HPDE6-E6E7 (cell line): ENCODE measurements at regions not wholly inside any gene's neighbourhood (a gene's known extent, or its start where the extent isn't known, plus 50 kb on each side); places are given as distances from the start of the nearest gene placed in this dataset.

Experiments used
- DNase-seq: peaks from one replicate; pipeline ENCODE4 v3.0.0; 2011; ENCODE audit warnings: missing footprints; ENCODE audit errors: extremely low spot score

GRCh38 chr9:135239100-135239768 lies 151.8 kb downstream of the OLFM1 start:
- DNase-seq, result no peak

- DNase-seq, result no peak
Observed at GRCh38 chr9:135239769-135240141, 152.3 kb downstream of the OLFM1 start.

- DNase-seq, result no peak
Observed at GRCh38 chr9:135240222-135240621, 152.8 kb downstream of the OLFM1 start.

DNA sequence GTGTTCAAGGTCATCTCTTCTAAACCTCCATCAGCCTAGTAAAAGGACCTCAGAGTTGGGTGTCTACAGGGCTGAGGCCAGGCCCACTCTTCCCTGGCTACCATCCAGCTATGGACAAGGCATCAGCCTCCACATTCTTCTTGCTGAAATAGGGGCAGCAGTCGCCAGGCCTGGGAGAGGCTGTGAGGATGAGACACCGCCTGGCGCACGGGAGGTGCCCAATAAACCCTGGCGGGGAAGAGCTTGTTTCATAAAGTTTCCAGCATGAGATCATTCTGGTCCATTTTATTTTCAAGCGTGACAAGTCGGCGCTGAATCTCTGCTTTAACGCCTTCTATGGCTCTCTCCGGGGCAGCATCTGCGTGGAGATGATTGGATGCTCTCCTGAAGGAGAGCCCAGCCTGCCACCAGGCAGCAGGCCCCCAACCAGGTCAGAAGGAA lies 153.4 kb downstream of the OLFM1 start:
- DNase-seq, result no peak

GRCh38 chr9:135241381-135242048 lies 154.0 kb downstream of the OLFM1 start:
- DNase-seq, result no peak

DNA sequence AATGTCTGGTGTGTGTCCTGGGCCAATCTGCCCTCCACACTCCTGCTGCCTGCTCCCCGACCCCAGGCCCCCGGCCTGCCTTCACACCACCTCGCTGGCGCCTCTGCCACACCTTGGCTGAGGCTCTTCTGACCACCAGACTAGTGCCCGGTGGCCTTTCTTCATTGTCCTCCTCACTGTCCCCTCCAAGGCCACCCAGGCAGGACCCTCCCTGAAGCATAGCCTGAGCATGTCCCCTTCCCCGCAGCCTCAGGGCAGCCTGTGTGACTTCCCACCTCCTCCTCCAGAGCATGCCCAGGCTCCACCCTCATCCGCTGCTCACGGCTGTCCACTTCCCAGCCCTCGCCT lies 154.6 kb downstream of the OLFM1 start:
- no peak for DNase-seq

DNA sequence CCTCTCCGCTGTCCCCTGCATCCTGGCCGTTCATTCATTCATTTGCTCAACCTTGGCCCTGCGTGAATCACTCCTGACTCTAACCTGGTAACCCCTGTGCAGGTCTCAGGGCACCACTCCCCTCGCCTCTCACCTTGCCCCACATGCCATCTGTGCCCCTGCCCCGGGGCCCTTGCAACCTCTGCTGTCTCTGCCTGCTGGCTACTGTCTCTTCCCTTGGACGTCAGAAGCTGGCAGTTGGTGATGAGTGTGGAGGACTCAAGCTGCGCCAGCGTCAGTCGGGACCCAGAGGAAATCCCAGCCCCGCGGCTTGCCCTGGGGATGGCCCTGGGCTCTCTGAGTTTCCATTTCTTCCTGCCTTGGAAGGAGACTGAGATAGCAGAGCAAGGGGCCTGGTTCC lies 154.9 kb downstream of the OLFM1 start:
- no peak for DNase-seq

DNA sequence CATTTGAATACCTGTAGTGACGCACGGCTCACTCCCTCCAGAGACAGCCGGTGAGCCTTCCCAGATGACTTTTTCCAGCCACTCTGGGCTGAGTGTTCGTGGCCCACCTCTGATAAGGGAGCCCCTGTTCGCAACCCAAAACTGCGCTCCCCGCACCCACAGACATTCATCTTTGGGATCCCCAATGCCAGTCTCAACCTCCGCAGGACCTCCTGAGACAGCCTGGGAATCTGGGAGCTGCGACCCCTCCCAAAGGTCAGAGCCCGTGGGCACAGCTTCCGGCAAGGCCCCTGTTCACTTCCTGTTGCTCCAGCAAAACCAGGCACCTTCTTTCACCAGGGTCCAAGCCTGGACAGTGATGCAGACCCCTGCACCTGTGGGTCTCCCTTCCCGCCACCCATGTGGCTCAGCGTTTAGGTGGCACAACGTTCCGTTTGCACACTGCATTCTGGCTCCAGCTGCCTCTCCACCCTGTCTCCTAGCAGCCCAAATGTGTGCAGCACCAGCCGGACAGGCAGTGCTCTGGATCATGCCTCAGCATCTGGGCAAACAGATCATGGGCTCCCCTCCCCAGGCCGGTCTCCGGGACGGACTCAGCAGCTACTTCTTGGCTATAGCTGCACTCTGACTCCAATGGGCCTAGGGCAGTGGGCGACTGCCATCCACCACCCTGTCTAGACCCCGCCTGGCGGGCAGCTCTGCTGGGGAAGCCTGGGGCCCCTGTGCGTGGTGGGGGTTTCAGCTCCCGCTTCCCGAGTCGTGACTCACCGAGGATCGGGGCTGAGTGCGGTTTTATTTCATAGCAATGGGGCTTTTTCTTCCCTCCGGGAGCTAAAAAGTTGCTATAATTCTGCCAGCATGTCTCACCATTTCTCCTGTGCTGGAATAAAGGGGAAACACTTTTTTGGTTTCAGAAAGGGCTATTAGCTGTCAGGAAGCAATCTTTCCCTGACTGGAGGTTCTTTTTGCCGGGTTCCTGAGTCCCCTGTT lies 156.0 kb downstream of the OLFM1 start:
- no peak for DNase-seq

DNA sequence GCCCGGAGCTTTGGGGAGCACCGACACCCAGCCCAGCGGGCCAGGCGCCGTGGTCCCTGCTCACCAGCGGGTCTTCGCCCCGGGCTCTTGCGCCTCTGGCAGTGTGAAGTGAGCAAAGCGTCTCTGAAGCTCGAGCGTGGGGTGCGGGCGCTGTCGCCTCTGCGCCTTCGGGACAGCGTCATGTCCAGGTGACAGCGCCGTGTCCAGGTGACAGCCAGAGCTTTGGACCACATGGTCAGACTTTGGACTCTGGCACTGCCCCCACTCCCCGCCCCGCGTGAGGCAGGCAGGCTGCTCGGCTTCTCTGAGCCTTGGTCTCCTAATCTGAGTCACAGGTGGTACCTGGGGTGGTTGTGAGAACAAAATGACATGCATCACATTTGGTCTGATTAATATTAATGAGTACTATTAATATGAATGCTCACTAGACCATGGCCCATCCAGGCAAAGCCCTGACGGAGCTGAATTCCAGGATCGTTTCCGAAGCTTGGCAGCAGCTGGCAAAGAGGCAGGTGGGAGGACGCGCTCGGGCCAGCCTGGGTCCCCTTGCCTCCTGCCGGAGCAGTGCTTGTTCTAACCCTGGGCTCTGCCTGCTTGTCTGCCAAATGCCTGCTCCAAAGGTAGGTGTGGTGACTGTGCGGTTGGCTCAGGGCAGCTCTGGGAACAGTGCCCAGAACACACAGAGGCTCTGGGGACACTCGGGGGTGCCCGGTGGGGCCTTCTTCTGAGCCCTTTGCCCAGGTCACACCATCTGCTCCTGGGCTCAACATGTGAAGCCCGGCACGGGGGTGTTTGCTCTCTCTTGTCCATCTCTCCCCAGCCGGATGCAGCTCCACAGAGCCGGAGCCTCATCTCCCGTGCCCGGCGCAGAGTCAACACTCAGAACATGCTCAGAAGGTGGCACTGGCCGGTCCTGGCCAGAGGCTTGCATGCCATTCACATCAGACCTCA lies 157.1 kb downstream of the OLFM1 start:
- no peak for DNase-seq

- DNase-seq, result no peak
Observed at GRCh38 chr9:135245482-135246247, 158.2 kb downstream of the OLFM1 start.

GRCh38 chr9:135246248-135247205 lies 159.1 kb downstream of the OLFM1 start:
- DNase-seq, result no peak

DNA sequence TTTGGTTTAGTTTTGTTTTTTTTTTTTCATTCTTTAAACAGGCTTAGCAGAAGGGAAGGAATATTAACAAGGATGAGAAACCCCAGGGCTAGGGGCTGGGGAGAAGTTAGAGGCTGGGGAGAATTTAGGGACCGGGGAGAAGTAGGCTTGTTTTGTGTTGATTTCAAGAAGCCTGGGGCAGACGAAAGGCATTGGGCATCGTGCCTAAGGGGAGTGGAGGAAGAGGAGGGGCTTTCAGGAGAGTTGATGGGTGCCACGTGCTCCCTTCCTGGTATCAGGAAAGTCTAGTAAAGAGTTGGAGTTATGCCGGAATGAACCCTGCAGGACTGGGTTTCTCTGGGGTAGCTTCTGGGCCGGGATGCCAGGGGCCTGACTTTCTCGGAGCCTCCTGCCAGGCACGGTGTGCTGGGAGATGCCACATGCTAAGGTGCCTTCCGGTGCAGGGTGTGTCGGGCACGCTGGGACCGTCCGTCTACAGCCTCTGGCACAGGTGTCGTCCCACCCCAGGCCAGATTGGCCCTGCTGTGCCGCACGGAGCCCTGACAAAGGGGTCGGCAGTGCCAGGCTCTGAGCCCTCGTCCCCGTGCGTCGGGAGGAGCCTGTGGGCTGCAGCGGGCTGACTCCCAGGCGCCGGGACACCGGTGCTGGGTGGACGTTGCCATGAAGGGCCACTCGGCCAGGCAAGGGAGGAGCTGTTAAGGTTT lies 159.9 kb downstream of the OLFM1 start:
- DNase-seq, result no peak

GRCh38 chr9:135248111-135248510 lies 160.6 kb downstream of the OLFM1 start:
- DNase-seq, result no peak

DNA sequence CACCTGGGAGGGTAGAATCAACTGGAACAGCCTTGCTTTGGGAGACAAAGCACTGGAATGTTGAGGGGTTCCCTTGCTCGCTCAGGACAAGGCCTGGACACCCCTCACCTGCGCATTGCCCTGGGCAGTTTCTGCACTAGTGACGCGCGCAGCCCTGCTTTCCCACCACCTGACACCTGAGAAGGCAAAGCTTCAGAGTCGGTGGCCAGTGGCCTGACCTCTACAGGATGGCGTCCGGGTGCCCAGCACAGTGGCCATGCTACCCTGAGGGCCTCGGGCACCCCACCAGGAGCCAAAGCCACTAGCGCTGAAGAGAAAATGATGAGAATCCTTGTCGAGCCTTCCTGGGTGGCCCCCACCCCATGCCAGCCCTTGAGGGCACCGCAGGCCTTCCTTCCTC lies 161.3 kb downstream of the OLFM1 start:
- DNase-seq, result no peak

GRCh38 chr9:135249191-135249590 lies 161.7 kb downstream of the OLFM1 start:
- DNase-seq, result no peak

- no peak for DNase-seq
Observed at GRCh38 chr9:135249711-135250110, 162.2 kb downstream of the OLFM1 start.

GRCh38 chr9:135251331-135251761 lies 163.9 kb downstream of the OLFM1 start:
- no peak for DNase-seq

- no peak for DNase-seq
Observed at GRCh38 chr9:135251996-135252760, 164.7 kb downstream of the OLFM1 start.
